C4-2B (cell line): ENCODE measurements at regions not wholly inside any gene's neighbourhood (a gene's known extent, or its start where the extent isn't known, plus 50 kb on each side); places are given as distances from the start of the nearest gene placed in this dataset.
"Not testable (repeated sequence)": the region's sequence is repeated elsewhere in the genome, so short reads cannot be mapped to it uniquely, and the experiment has no call there.

Experiments used
- H3K27ac ChIP-seq: fragments of 450-650 bp; 2 replicates; pipeline ENCODE4 v1.5.1; 2017
- ZFX ChIP-seq: fragments of 450-650 bp; IDR thresholded peaks from 2 replicates; pipeline ENCODE4 v1.6.1; 2017
- TF ChIP-seq, protein P1 (sequence below): fragments of 450-650 bp; conservative IDR thresholded peaks from 2 replicates; pipeline ENCODE4 v1.5.1; 2017; ENCODE audit warnings: mild to moderate bottlenecking

- no peak overlapping the region for H3K27ac ChIP-seq
- TF ChIP-seq, protein P1, sequence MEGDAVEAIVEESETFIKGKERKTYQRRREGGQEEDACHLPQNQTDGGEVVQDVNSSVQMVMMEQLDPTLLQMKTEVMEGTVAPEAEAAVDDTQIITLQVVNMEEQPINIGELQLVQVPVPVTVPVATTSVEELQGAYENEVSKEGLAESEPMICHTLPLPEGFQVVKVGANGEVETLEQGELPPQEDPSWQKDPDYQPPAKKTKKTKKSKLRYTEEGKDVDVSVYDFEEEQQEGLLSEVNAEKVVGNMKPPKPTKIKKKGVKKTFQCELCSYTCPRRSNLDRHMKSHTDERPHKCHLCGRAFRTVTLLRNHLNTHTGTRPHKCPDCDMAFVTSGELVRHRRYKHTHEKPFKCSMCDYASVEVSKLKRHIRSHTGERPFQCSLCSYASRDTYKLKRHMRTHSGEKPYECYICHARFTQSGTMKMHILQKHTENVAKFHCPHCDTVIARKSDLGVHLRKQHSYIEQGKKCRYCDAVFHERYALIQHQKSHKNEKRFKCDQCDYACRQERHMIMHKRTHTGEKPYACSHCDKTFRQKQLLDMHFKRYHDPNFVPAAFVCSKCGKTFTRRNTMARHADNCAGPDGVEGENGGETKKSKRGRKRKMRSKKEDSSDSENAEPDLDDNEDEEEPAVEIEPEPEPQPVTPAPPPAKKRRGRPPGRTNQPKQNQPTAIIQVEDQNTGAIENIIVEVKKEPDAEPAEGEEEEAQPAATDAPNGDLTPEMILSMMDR = no peak
- TF ChIP-seq ZFX = no peak
Observed at GRCh38 chrX:42020225-42020624, 96.9 kb upstream of the CASK start.

GRCh38 chrX:42017971-42018370 is 94.6 kb upstream of the CASK start:
- TF ChIP-seq ZFX = no peak
- TF ChIP-seq, protein P1 = no peak

DNA sequence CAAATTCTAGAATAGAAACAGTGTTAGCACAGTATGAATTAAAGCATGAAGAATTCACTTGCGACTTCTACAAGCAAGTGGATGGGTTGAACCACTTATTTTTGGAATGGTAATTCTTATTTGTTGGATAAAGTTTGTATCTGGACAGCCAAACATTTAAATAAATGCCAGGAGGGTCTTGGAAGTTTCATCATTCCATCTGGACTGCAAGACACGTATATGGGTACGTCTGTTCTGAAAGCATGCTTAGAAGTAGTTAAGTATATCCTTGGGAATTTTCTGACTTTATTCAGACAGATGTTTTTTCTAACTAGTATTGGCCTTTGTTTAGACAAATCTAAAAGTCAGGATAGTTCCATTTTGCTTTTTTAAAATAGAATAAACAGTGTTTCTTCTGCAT is 77.5 kb upstream of the CASK start:
- H3K27ac ChIP-seq = no peak overlapping the region
- TF ChIP-seq ZFX = no peak
- TF ChIP-seq, protein P1 = no peak

More at GRCh38 chrX:42017971-42018370, 94.6 kb upstream of the CASK start:
- no peak overlapping the region for H3K27ac ChIP-seq

GRCh38 chrX:41984628-41985027 is 61.3 kb upstream of the CASK start:
- H3K27ac ChIP-seq = no peak overlapping the region
- TF ChIP-seq, protein P1 = no peak
- TF ChIP-seq ZFX = no peak

DNA sequence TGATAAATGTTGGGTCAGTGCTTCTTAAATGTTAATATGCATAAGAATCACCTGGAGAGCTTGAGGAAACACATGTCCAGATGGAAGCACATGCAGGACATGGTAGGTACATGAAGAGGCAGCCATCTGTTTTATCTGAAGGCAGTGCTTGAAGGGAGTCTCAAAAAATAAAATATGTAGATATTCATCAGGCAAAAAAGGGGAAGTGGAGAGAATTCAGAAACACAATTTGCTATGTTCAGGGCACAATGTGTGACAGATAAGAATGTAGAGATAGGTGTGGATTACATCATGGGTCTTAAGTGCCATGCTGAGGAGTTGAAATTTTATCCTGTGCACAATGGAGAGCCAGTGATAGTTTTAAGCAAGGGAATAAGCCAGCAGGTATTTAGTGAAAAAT is 59.6 kb upstream of the CASK start:
- TF ChIP-seq, protein P1 = no peak
- no peak for TF ChIP-seq ZFX
- H3K27ac ChIP-seq = no peak overlapping the region

- TF ChIP-seq ZFX = no peak
- TF ChIP-seq, protein P1 = no peak
- H3K27ac ChIP-seq = no peak overlapping the region
Observed at GRCh38 chrX:41981481-41982013, 58.2 kb upstream of the CASK start.

- H3K27ac ChIP-seq = not testable (repeated sequence)
Observed at GRCh38 chrX:41974677-41975076, 51.3 kb upstream of the CASK start.

DNA sequence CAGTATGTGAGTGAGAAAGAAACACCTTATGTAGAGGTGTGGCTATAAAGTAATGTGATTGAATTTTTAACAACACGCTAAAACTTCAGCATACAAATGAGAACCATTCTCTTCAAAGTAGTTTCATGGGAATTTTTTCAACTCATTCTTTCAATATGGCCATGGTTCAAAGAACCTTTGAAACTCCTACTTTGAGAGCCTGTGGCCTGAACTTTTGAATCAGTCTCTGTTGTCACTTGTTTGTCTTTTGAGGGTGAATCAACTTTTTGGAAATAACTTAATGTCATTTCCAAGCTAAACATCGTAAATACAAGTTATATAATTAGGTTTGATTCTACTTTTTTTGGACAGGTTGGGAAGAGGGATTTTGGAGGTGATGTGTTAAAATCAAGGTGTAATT is 49.9 kb upstream of the CASK start:
- no peak for TF ChIP-seq ZFX
- TF ChIP-seq, protein P1 = no peak
- H3K27ac ChIP-seq = no peak overlapping the region
